GM19238 (cell line): ENCODE measurements at regions not wholly inside any gene's neighbourhood (a gene's known extent, or its start where the extent isn't known, plus 50 kb on each side); places are given as distances from the start of the nearest gene placed in this dataset.

Source experiments
- DNase-seq: peaks from one replicate; pipeline ENCODE4 v3.0.0; 2011; ENCODE audit warnings: low spot score; ENCODE audit not compliant: insufficient read length

DNA sequence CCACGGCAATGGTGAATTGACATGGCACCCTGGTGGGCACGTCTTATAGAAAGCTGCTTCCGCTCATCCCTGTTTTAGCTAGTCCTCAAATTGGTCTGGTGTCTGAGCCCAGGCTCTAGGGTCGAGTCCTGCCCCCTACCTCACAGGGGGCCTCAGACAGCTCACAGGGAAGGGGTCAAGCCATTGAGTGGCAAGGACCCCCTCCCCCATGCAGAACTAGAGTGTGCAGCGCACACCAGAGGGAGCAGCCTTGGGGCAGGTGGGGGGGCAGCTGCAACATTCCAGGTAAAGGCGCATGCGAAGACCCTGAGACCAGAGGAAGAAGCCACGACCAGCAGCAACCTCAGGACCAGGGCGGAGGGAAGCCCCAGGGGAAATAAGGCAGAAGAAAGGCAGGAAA is 240.4 kb upstream of the PPP2R2D start:
- no peak for DNase-seq

DNA sequence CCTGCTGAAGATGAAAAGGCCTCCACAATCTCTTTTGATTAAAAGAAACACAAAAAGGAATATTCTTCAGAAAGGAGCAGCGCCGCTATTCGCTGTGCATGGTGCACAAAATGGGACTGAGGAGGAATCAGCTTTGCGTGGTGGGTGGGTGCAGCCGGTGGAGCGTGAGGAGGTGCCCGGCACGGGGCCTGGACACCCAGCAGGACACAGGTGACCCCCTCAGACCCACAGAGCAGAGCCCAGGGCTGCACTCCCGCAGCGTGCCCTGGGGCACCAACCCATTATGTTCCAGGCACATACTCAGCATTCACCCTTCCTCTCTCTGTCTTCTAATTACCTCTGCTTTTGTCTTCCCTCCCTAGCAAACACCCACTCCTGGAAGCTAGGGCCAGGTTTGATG is 238.0 kb upstream of the PPP2R2D start:
- DNase-seq: no peak

DNA sequence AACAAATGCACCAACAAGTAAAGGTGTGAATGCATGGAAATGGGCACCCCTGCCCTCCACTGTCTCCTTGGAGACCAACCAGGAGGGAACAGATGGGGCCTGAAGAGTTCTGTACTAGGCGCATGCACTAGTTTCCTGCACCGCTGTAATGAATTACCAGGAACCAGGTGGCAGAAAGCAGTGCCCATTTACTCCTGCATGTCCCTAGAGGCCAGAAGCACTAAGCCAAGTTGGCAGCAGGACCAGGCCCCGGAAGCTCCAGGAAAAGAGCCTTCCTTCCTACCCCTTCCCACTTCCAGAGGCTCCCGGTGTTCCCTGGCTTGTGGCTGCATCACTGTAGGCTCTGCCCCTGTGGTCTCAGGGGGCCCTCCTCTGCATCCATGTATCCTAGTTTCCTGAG is 237.5 kb upstream of the PPP2R2D start:
- no peak for DNase-seq

GRCh38 chr10:131666091-131666490 is 234.7 kb upstream of the PPP2R2D start:
- DNase-seq: no peak

GRCh38 chr10:131667047-131667446 is 233.8 kb upstream of the PPP2R2D start:
- DNase-seq: no peak

DNA sequence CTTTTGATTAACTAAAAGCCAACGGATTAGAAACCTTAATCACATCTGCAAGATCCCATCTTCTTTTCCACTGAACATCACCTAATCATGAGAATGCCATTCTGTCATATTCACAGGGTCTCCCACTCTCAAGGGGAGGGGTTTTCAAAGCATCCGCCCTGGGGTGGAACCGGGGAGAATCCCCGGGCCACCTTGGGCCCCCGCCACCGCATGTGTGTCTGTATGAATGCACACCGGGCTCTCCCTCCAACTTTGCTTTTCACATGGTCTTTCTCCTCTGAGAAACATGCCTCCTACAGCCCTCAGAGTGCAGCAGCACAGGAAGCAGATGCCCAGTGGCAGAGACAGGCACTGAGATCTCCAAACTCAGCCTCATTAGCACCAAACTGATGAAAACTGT is 233.2 kb upstream of the PPP2R2D start:
- DNase-seq: no peak

- no peak for DNase-seq
Observed at GRCh38 chr10:131668903-131669302, 231.9 kb upstream of the PPP2R2D start.

GRCh38 chr10:131669838-131670237 is 231.0 kb upstream of the PPP2R2D start:
- DNase-seq: no peak

DNA sequence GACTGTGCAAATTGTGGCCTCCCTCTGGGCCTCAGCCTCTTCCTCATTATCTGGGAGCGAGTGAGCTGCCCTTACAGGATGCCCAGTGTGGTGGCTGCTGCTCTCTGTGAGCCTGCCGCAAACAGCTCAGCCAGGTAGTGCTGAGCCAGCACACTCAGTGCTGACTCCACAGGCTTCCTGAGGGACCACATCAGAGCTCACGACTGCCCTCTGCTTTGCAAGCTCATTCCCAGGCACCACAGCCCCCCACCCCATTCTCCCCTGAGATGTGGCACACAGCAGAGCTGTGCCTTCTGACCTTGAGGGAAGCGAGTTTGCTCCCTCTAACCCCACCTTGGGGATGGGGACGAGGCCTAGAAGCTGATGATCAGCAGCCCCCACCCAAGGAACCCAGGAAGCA is 230.5 kb upstream of the PPP2R2D start:
- no peak for DNase-seq

GRCh38 chr10:131673396-131673795 is 227.4 kb upstream of the PPP2R2D start:
- DNase-seq: no peak

GRCh38 chr10:131674130-131674529 is 226.7 kb upstream of the PPP2R2D start:
- no peak for DNase-seq

- DNase-seq: no peak
Observed at GRCh38 chr10:131675104-131675503, 225.7 kb upstream of the PPP2R2D start.

DNA sequence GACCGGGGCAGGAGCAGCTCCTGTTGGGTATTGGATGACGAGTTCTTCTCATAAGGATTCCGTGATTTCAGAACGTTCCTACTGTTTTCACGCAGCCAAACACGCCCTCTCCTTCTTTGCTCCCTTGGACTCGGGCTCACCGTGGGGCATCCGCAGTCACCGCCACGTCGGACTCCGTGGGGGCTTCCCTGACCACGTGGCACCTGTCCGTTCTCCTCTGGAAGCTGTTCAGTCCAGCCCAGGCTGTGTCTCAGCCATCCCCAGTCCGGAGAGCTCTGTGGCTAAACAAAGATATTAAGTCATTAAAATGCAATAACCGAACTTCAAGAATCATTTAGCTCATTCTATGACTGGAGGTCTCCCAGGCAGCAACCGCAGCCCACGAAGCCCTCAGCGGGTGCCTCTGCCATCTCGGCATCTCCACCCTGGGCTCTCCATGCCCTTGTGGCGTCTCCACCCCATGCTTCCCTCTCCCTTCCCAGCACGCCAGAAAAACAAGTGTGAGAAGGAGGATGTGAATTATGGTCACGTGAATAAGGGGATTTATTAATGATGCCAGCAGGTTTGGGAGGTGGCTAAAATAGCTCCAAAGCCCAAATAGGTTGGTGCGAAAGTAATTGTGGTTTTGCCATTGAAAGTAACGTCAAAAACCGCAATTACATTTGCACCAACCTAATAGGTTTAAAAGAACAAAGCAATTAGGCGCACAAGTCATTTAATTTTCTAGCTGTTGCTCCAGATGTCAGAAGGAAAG is 224.6 kb upstream of the PPP2R2D start:
- no peak for DNase-seq

GRCh38 chr10:131676800-131677421 is 223.9 kb upstream of the PPP2R2D start:
- DNase-seq: no peak

DNA sequence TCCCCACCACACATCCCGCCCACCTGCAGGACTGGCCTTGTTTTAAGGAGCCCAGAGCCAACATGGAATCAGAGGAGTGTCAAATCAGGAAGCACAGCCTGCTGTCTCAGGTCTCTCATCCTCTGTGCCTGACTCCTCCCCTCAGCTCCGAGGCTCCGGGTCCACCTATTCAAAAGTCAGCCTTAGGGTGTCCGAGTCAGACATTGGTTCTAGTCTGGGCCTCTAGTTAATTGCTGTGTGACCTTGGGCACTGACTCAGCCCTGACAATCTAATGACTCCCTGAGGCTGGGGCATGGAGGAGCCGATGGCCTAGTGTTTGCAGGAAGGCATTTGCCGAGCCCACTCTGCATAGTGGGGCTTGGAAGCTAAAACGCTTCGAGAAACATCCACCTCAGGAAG is 223.1 kb upstream of the PPP2R2D start:
- DNase-seq: no peak

DNA sequence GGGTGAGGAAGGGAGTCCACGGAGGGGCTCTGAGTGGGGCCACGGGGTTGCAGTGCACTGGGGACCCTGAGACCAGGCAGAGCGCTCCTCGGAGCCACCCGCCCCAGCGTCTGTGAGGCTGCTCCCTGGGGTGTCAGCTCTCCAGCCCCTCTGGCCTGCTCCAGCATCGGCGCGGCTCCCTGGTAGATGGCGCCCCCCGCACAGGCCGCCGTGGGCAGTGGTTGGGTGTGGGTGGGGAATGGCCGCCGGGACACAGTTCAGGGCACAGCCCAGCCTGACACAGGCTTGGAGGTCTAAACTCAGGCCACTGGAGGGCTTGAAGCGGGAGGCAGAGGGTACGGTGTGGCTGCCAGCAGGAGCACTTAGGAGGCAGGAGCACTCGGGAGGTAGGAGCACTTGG is 222.6 kb upstream of the PPP2R2D start:
- DNase-seq: no peak

GRCh38 chr10:131678613-131679012 is 222.2 kb upstream of the PPP2R2D start:
- DNase-seq: no peak

DNA sequence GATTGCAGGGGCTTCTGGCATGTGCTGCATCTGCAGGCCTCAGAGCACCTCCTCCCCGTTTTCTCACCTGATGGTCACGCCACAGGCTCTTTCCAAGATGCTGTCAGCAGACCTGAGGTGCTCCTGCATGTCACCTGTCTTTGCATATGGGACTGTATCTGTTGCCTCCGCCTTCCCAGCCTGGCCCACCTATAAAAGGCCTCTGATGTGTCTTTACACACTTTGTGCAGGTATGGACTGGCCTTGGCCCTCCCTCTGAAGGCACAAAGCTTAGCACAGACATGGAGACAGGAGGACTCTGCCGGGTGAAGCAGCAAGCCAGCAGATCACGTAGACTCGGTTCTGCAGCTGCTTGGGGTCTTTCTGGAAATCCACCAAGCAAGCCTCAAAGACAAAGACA is 220.9 kb upstream of the PPP2R2D start:
- no peak for DNase-seq

- no peak for DNase-seq
Observed at GRCh38 chr10:131681122-131681521, 219.7 kb upstream of the PPP2R2D start.

DNA sequence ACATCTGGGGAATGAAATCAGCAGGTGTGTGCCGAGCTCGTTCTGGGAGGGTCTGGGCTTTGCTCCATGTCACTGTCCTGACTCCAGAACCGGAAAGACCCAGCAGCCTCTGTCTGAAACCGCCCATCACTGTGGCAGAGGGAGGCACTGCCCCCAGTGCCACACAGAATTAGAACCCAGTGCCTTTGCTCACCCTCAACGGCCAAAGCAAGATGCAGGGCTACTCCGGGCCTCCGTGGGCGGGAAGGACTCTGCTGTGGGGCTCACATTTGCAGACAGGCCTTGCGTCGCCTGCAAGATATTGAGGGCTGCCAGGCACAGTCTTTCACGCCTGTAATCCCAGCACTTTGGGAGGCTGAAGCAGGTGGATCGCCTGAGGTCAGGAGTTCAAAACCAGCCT is 219.2 kb upstream of the PPP2R2D start:
- no peak for DNase-seq

DNA sequence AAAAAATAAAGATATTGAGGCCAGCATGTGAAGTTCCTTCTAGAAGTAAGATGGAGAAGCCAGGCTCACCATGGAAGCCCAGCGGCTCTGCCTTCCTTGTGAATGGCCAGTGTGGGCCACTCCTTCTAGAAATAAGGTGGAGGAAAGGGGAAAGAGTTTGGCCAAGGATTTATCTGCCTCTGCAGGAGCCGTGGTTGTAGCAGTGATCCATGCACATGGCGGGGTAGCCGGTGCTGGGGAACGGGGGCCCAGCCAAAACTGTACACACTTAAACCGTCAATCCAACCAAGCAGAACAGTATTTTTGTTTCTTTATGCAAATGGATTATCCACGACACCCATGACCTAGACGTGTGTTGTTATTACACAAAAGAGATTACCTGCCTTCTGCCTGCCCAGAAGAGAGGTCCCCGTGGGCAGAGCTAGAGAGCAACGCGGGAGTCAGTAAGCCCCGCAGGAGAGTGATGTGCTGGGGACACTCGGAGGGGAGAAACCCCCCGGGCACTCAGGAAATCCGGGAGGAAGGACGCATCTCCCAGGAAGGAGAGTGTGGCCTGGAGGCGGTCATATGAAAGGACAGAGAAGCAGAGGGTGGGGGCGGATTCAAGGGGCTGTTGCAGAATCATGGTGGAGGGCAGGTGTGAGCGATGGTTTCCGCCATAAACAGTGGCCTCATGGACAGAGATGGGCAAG is 218.4 kb upstream of the PPP2R2D start:
- DNase-seq: no peak

DNA sequence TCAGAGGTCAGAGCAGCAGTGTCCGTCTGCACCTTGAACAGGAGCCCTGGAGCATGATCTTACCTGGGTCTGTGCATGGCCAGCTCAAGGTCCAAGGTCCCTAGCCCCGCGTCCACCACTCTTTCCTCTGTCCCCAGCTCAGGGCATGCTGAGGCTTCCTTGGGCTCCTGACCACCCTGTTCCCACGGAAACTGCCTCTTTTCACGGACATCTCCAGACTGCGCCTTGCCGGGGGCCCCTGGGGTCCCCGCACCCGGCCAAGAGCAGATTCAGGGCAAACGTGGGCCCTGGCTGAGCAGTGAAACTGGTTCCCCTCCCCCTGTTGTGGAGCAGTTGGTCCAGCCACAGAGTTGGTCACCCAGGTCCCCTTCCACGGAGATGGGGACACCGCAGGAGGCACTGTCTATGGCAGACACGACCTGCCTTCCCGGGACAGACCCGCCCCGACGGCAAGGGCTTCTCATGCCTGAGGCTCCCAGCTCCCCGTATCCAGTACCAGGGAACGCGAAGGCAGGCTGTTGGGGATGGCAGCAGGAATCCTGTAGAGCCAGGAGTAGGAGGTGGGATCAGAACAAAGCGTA is 217.4 kb upstream of the PPP2R2D start:
- DNase-seq: no peak
